Smooth muscle cell (in vitro differentiated cells): ENCODE measurements at regions not wholly inside any gene's neighbourhood (a gene's known extent, or its start where the extent isn't known, plus 50 kb on each side); places are given as distances from the start of the nearest gene placed in this dataset.
A peak's percentile ranks its signal among the peaks of the same experiment; 100 is the strongest.
"Not testable (repeated sequence)": the region's sequence is repeated elsewhere in the genome, so short reads cannot be mapped to it uniquely, and the experiment has no call there.

Source experiments
- DNase-seq: peaks from one replicate; lab custom pipeline; 2025; ENCODE audit not compliant: unreplicated experiment; lab: John Stamatoyannopoulos, UW
- H2AFZ ChIP-seq: fragments of 200-600 bp; sonication (generic); 2 replicates; pipeline ENCODE4 v1.6.0; 2016; ENCODE audit warnings: antibody characterized with exemption, low read depth, mild to moderate bottlenecking
- H3F3A ChIP-seq: fragments of 200-600 bp; sonication (generic); 2 replicates; pipeline ENCODE4 v1.6.0; 2017; ENCODE audit warnings: antibody characterized with exemption, low read depth
- H3K27ac ChIP-seq: fragments of 200-600 bp; sonication (generic); 2 replicates; pipeline ENCODE4 v1.5.1; 2016; ENCODE audit warnings: low read depth, mild to moderate bottlenecking
- H3K27me3 ChIP-seq: fragments of 200-600 bp; sonication (generic); 2 replicates; pipeline ENCODE4 v1.6.1; 2016; ENCODE audit warnings: low read depth, mild to moderate bottlenecking
- H3K36me3 ChIP-seq: fragments of 200-600 bp; sonication (generic); 2 replicates; pipeline ENCODE4 v1.5.1; 2016; ENCODE audit warnings: low read depth
- H3K4me1 ChIP-seq: fragments of 200-600 bp; sonication (generic); 2 replicates; pipeline ENCODE4 v1.5.1; 2016; ENCODE audit warnings: low read depth
- H3K4me2 ChIP-seq: fragments of 200-600 bp; sonication (generic); 2 replicates; pipeline ENCODE4 v1.6.0; 2016; ENCODE audit warnings: mild to moderate bottlenecking
- H3K4me3 ChIP-seq: fragments of 200-600 bp; sonication (generic); 2 replicates; pipeline ENCODE4 v1.5.1; 2016; ENCODE audit warnings: mild to moderate bottlenecking
- H3K79me2 ChIP-seq: fragments of 200-600 bp; sonication (generic); 2 replicates; pipeline ENCODE4 v1.6.0; 2016; ENCODE audit warnings: low read depth, mild to moderate bottlenecking
- H3K9ac ChIP-seq: fragments of 200-600 bp; sonication (generic); 2 replicates; pipeline ENCODE4 v1.6.0; 2016; ENCODE audit warnings: low read depth
- H3K9me3 ChIP-seq: fragments of 200-600 bp; sonication (generic); replicated peaks from 2 replicates; pipeline ENCODE4 v1.5.1; 2016; ENCODE audit warnings: low read depth
- H4K20me1 ChIP-seq: fragments of 200-600 bp; sonication (generic); 2 replicates; pipeline ENCODE4 v1.6.0; 2016; ENCODE audit warnings: low read depth
- CTCF ChIP-seq: fragments of 200-600 bp; sonication (generic); IDR thresholded peaks from 2 replicates; pipeline ENCODE4 v1.5.1; 2017; ENCODE audit warnings: borderline replicate concordance, mild to moderate bottlenecking, antibody characterized with exemption; ENCODE audit not compliant: insufficient read depth, poor library complexity, severe bottlenecking
- WGBS: methylation state at CpG from one replicate; pipeline ENCODE4 v1.1.7; 2016; ENCODE audit warnings: low lambda C conversion rate; 5-methylcytosine and 5-hydroxymethylcytosine counted together

DNA sequence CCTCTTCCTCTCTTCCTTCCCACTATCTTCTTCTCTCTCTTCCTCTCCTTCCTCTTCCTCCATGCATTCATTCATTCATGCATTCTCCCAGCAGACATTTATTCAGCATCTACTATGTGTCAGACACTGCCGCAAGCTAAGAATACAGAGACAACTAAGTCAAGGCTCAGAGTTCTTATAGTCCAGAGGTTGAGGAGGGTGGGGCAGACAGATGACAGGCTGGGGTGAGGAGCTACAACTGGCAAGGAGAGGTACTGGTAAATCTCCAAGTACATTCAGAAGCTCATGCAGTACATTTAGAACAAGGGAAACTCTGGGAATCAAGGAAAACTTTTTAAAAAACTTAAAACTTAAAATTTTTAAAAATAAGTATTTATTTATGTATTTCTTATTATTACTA, 56.4 kb upstream of the FMOD start:
- Histone ChIP-seq H4K20me1 (no peaks in the 10 kb centered on the region), H3K9ac (no peak overlapping the region), H3K27ac (peak overlapping the region; percentile 62), H3K4me2 (peak overlapping the region; percentile 18), H3K27me3 (no peaks in the 10 kb centered on the region), H3K4me3 (no peak overlapping the region), H3K36me3 (no peaks in the 10 kb centered on the region), H3K79me2 (no peaks in the 10 kb centered on the region), H3K4me1 (no peaks in the 10 kb centered on the region), H2AFZ (peak overlapping the region; percentile 40), H3K9me3 (no peaks in the 10 kb centered on the region), H3F3A (no peaks in the 10 kb centered on the region)
- WGBS, result 83% methylated on average over 1 of the region's 1 CpG
- DNase-seq, result no peak
- no peak for TF ChIP-seq CTCF

- DNase-seq, result peak; percentile 39
- Histone ChIP-seq H3K4me2 (peak overlapping the region; percentile 43), H4K20me1 (no peaks in the 10 kb centered on the region), H3K9ac (no peak overlapping the region), H3F3A (no peaks in the 10 kb centered on the region), H3K4me3 (no peak overlapping the region), H3K27ac (peak overlapping the region; percentile 63), H2AFZ (peak overlapping the region; percentile 59), H3K36me3 (no peaks in the 10 kb centered on the region), H3K9me3 (no peaks in the 10 kb centered on the region), H3K79me2 (no peaks in the 10 kb centered on the region), H3K27me3 (no peaks in the 10 kb centered on the region), H3K4me1 (no peaks in the 10 kb centered on the region)
- 48% methylated on average over 12 of the region's 13 CpGs for WGBS
- no peak for TF ChIP-seq CTCF
These were observed 57.9 kb upstream of the FMOD start for GRCh38 chr1:203408486-203409481.

DNA sequence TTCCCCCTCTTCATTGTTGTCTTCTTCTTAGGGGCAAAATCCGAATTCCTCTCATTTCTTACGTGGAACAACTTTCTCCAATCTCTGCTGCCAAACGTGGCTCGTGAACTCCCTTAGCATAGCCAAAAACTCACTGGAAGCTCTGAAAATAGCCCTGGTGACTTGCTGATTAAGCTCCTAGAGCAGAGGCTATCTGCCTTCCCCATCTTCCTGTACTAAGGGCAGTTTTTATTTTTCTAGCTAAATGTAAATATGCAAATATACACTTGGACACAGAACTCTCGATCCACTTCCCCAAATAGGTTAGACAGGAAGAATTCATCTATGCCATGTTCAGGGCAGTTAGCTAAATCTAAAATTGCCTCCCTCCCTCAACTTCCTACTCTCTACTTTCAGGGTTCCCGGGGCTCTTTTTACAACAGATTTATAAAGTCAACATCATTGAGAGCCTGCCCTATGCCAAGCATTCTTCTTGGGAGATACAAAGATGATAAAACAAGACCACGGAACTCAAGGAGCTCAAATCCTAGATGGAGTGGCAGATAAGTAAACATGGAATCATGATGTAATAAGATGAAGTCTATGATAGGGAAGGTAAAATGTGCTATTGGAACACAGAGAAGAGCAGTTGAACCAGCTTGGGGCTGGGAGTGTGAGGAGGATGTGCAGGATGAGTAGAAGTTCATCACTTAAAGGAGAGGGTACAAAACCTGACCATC, 59.4 kb upstream of the FMOD start:
- 81% methylated on average over 7 of the region's 7 CpGs for WGBS
- no peaks in the 10 kb centered on the region for H3K27me3 ChIP-seq
- DNase-seq, result no peak
- no peak overlapping the region for H3K4me2 ChIP-seq
- H2AFZ ChIP-seq, result no peak overlapping the region
- no peak overlapping the region for H3K27ac ChIP-seq
- no peak for TF ChIP-seq CTCF
- H3K9me3 ChIP-seq, result no peaks in the 10 kb centered on the region
- no peaks in the 10 kb centered on the region for H4K20me1 ChIP-seq
- no peaks in the 10 kb centered on the region for H3F3A ChIP-seq
- H3K9ac ChIP-seq, result no peak overlapping the region
- no peaks in the 10 kb centered on the region for H3K79me2 ChIP-seq
- H3K36me3 ChIP-seq, result no peaks in the 10 kb centered on the region
- H3K4me1 ChIP-seq, result no peaks in the 10 kb centered on the region
- H3K4me3 ChIP-seq, result no peak overlapping the region

DNA sequence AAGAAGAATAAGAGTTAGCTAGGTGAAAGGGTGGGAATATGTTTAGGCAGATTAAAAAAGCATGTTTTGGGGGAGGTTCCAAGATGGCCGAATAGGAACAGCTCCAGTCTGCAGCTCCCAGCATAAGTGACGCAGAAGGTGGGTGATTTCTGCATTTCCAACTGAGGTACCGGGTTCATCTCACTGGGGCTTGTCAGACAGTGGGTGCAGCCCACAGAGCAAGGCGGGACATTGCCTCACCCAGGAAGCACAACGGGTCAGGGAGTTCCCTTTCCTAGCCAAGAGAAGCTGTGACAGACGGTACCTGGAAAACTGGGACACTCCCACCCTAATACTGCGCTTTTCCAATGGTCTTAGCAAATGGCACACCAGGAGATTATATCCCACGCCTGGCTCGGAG, 60.5 kb upstream of the FMOD start:
- H3K4me3 ChIP-seq, H3K9ac ChIP-seq, H3K27ac ChIP-seq, H3K36me3 ChIP-seq, H3K4me1 ChIP-seq, H4K20me1 ChIP-seq, H3F3A ChIP-seq, H3K79me2 ChIP-seq, DNase-seq, H3K4me2 ChIP-seq, H2AFZ ChIP-seq, H3K27me3 ChIP-seq, H3K9me3 ChIP-seq: not testable (repeated sequence)
- WGBS, result 95% methylated on average over 9 of the region's 9 CpGs
